OCI-LY3 (cell line): ENCODE measurements at regions not wholly inside any gene's neighbourhood (a gene's known extent, or its start where the extent isn't known, plus 50 kb on each side); places are given as distances from the start of the nearest gene placed in this dataset.

ENCODE experiments used
- H2AFZ ChIP-seq: fragments of 200-600, 300-600 bp; shearing (Covaris generic); 2 replicates; pipeline ENCODE4 v1.6.0; 2014; ENCODE audit warnings: antibody characterized with exemption, low read depth, low read length
- H3K27ac ChIP-seq: fragments of 200-600, 300-600 bp; sonication (generic); 2 replicates; pipeline ENCODE4 v1.5.1; 2014; ENCODE audit warnings: mild to moderate bottlenecking, low read length, moderate library complexity, mixed read lengths
- H3K27me3 ChIP-seq: fragments of 200-600, 300-600 bp; sonication (generic); 2 replicates; pipeline ENCODE4 v1.6.1; 2014; ENCODE audit warnings: low read depth, low read length, mixed read lengths
- H3K36me3 ChIP-seq: fragments of 200-600, 300-600 bp; sonication (generic); replicated peaks from 2 replicates; pipeline ENCODE3; 2014; ENCODE audit warnings: low read depth, low read length, mixed read lengths
- H3K4me1 ChIP-seq: fragments of 300-600, 200-600 bp; sonication (generic); 2 replicates; pipeline ENCODE4 v1.6.1; 2014; ENCODE audit warnings: low read length, mixed read lengths
- H3K4me2 ChIP-seq: fragments of 200-600, 300-600 bp; sonication (generic); 2 replicates; pipeline ENCODE4 v1.6.1; 2014; ENCODE audit warnings: low read length, mixed read lengths
- H3K4me3 ChIP-seq: fragments of 300-600, 200-600 bp; sonication (generic); 2 replicates; pipeline ENCODE4 v1.5.1; 2014; ENCODE audit warnings: antibody characterized with exemption, mild to moderate bottlenecking, low read length, moderate library complexity
- H3K79me2 ChIP-seq: fragments of 300-600, 200-600 bp; shearing (Covaris generic); 2 replicates; pipeline ENCODE4 v1.6.1; 2014; ENCODE audit warnings: mild to moderate bottlenecking, low read length, mixed read lengths
- H3K9ac ChIP-seq: fragments of 300-600, 200-600 bp; shearing (Covaris generic); 2 replicates; pipeline ENCODE4 v1.6.0; 2014; ENCODE audit warnings: mild to moderate bottlenecking, low read length, moderate library complexity
- H3K9me3 ChIP-seq: fragments of 200-600, 300-600 bp; shearing (Covaris generic); 2 replicates; pipeline ENCODE4 v1.6.1; 2014; ENCODE audit warnings: low read length, mixed read lengths; ENCODE audit not compliant: insufficient read depth
- H4K20me1 ChIP-seq: fragments of 200-600, 300-600 bp; sonication (generic); 2 replicates; pipeline ENCODE4 v1.6.1; 2016; ENCODE audit warnings: low read length, mixed read lengths; ENCODE audit not compliant: insufficient read depth
- CTCF ChIP-seq: fragments of 200-600, 300-600 bp; sonication (generic); IDR thresholded peaks from 2 replicates; pipeline ENCODE4 v1.5.1; 2014; ENCODE audit warnings: antibody characterized with exemption, low read length, low read depth
- EZH2phosphoT487 ChIP-seq: fragments of 200-600 bp; shearing (Covaris generic); IDR thresholded peaks from 2 replicates; pipeline ENCODE4 v1.6.1; 2018; ENCODE audit warnings: antibody characterized with exemption, mixed run types, low read depth

DNA sequence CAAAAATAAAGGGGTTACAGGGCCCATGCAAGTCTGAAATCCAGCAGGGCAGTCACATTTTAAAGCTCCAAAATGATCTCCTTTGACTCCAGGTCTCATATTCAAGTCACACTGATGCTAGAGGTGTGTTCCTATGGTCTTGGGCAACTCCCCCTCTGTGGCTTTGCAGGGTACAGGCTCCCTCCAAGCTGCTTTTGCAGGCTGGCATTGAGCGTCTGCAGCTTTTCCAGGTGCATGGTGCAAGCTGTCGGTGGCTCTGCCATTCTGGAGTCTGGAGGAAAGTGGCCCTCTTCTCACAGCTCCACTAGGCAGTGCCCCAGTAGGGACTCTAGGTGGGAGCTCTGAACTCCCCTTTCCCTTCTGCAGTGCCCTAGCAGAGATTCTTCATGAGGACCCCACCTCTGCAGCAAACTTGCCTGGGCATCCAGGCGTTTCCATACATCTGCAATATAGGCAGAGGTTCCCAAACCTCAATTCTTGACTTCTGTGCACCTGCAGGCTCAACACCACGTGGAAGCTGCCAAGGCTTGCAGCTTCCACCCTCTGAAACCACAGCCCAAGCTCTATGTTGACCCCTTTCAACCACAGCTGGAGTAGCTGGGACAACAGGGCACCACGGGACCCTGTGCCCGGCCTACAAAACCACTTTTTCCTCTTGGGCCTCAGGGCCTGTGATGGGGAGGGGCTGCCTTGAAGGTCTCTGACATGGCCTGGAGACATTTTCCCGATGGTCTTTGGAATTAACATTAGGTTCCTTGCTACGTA, 80.1 kb upstream of the PLSCR5 start:
- TF ChIP-seq EZH2phosphoT487 (no peak), CTCF (no peak)
- no peaks in the 10 kb centered on the region for H3K9me3 ChIP-seq
- no peaks in the 10 kb centered on the region for H3K27me3 ChIP-seq
- no peaks in the 10 kb centered on the region for H3K4me1 ChIP-seq
- no peaks in the 10 kb centered on the region for H3K36me3 ChIP-seq
- H4K20me1 ChIP-seq, result no peaks in the 10 kb centered on the region
- no peak overlapping the region for H3K4me3 ChIP-seq
- H3K9ac ChIP-seq, result no peak overlapping the region
- H3K27ac ChIP-seq, result no peak overlapping the region
- no peaks in the 10 kb centered on the region for H3K79me2 ChIP-seq
- H3K4me2 ChIP-seq, result no peak overlapping the region
- no peak overlapping the region for H2AFZ ChIP-seq

- H4K20me1 ChIP-seq, result no peaks in the 10 kb centered on the region
- TF ChIP-seq EZH2phosphoT487 (no peak), CTCF (no peak)
- no peaks in the 10 kb centered on the region for H3K36me3 ChIP-seq
Measured at GRCh38 chr3:146682171-146682570, 77.0 kb upstream of the PLSCR5 start.

DNA sequence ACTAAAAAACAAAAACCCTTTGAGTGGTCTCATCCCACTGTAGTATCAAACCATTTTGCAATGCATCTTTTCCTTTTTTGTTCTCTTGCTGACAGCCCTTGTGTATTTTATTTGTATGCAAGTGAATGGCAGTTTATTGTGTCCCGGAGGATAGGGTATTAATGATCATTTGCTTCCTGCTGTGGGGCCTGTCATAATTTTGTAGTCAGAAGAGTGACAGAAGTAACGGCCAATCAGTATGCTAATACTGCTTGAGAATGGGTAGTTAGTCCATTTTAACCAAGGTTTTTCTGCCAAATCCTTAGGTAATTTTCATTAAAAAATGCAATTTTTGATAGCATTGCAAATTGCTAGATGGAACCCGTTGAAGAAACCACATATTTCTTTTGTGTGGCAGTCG, 75.5 kb upstream of the PLSCR5 start:
- no peak overlapping the region for H3K9ac ChIP-seq

More at GRCh38 chr3:146682171-146682570, 77.0 kb upstream of the PLSCR5 start:
- Histone ChIP-seq H3K4me1 (no peaks in the 10 kb centered on the region), H3K9ac (no peak overlapping the region), H3K9me3 (no peaks in the 10 kb centered on the region), H3K79me2 (no peaks in the 10 kb centered on the region), H3K4me2 (no peak overlapping the region), H3K4me3 (no peak overlapping the region), H3K27me3 (no peaks in the 10 kb centered on the region), H2AFZ (no peak overlapping the region), H3K27ac (no peak overlapping the region)

DNA sequence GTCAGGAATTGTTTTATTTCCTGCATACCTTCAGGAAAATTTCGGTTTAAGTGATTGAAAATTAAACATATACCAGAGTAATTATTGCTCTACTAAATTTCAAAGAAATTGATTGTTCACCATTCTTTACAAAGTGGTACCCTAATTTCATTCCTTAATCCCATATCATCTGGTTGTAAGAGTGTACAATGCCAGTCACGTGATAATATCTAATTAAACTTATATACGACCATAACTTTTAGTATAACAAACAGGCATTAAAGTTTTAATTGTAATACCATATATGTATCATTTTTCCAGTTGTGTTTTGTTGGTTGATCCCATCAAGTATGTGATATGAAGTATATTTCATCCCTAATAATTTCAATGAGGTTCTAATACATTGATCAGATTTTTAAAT, 74.8 kb upstream of the PLSCR5 start:
- Histone ChIP-seq H3K27ac (no peak overlapping the region), H3K9ac (no peak overlapping the region), H3K4me1 (no peaks in the 10 kb centered on the region), H3K36me3 (no peaks in the 10 kb centered on the region), H3K4me2 (no peak overlapping the region), H2AFZ (no peak overlapping the region), H4K20me1 (no peaks in the 10 kb centered on the region), H3K4me3 (no peak overlapping the region), H3K27me3 (no peaks in the 10 kb centered on the region), H3K79me2 (no peaks in the 10 kb centered on the region), H3K9me3 (no peaks in the 10 kb centered on the region)
- TF ChIP-seq EZH2phosphoT487 (no peak), CTCF (no peak)

More for the DNA sequence above, 75.5 kb upstream of the PLSCR5 start:
- Histone ChIP-seq H3K4me1 (no peaks in the 10 kb centered on the region), H2AFZ (no peak overlapping the region), H3K36me3 (no peaks in the 10 kb centered on the region), H4K20me1 (no peaks in the 10 kb centered on the region), H3K79me2 (no peaks in the 10 kb centered on the region), H3K9me3 (no peaks in the 10 kb centered on the region), H3K27ac (no peak overlapping the region), H3K4me2 (no peak overlapping the region), H3K27me3 (no peaks in the 10 kb centered on the region), H3K4me3 (no peak overlapping the region)
- TF ChIP-seq CTCF, result no peak
- no peak for TF ChIP-seq EZH2phosphoT487
